SK-N-MC (cell line): ENCODE measurements at regions not wholly inside any gene's neighbourhood (a gene's known extent, or its start where the extent isn't known, plus 50 kb on each side); places are given as distances from the start of the nearest gene placed in this dataset.

Experiments
- DNase-seq: peaks from one replicate; pipeline ENCODE4 v3.0.0-alpha.2; 2011; ENCODE audit warnings: low read depth, low spot score
- H3K27ac ChIP-seq: fragments of 200-600 bp; sonication (generic); 2 replicates; pipeline ENCODE4 v1.5.1; 2016; ENCODE audit warnings: mixed run types
- H3K36me3 ChIP-seq: fragments of 200-600 bp; sonication (generic); 2 replicates; pipeline ENCODE4 v1.6.1; 2017; ENCODE audit warnings: antibody characterized with exemption, low read length, mixed read lengths; ENCODE audit not compliant: insufficient read depth
- H3K4me3 ChIP-seq: fragments of 200-600 bp; sonication (generic); 2 replicates; pipeline ENCODE4 v1.5.1; 2016
- H3K9ac ChIP-seq: fragments of 200-600 bp; sonication (generic); 2 replicates; pipeline ENCODE4 v1.8.0; 2017; ENCODE audit warnings: mixed run types, mixed read lengths; ENCODE audit not compliant: insufficient read length
- H3K9me3 ChIP-seq: fragments of 200-600 bp; sonication (generic); 2 replicates; pipeline ENCODE4 v1.6.1; 2017; ENCODE audit warnings: low read depth, mild to moderate bottlenecking, antibody characterized with exemption, low read length, moderate library complexity, mixed read lengths
- EZH2 ChIP-seq: fragments of 200-600 bp; sonication (generic); IDR thresholded peaks from one replicate; pipeline ENCODE4 v1.6.1; 2017; ENCODE audit warnings: antibody characterized with exemption
- FOXP2 ChIP-seq: optimal IDR thresholded peaks from 2 replicates; pipeline ENCODE3; 2011; ENCODE audit warnings: mild to moderate bottlenecking, moderate library complexity; ENCODE audit not compliant: insufficient read depth; ENCODE audit errors: extremely low read length, control extremely low read depth
- POLR2AphosphoS5 ChIP-seq: IDR thresholded peaks from 2 replicates; pipeline ENCODE4 v1.6.1; 2012; ENCODE audit warnings: mild to moderate bottlenecking, low read depth, low read length, borderline replicate concordance

- H3K36me3 ChIP-seq, result no peaks in the 10 kb centered on the region
- H3K9me3 ChIP-seq, result no peaks in the 10 kb centered on the region; the same call in 1 of the 2 replicates
- no peak overlapping the region for H3K9ac ChIP-seq
- H3K4me3 ChIP-seq, result no peak overlapping the region
- DNase-seq, result no peak
- no peak overlapping the region for H3K27ac ChIP-seq
- TF ChIP-seq POLR2AphosphoS5, result no peak
- TF ChIP-seq EZH2, result no peak
- TF ChIP-seq FOXP2, result no peak
Measured at GRCh38 chr9:82581935-82582334, 481.0 kb downstream of the RASEF start.

GRCh38 chr9:82582693-82583092 is 480.2 kb downstream of the RASEF start:
- H3K9ac ChIP-seq, result no peak overlapping the region
- no peak overlapping the region for H3K27ac ChIP-seq
- no peaks in the 10 kb centered on the region; the same call in 1 of the 2 replicates for H3K9me3 ChIP-seq
- H3K4me3 ChIP-seq, result no peak overlapping the region
- no peak for TF ChIP-seq POLR2AphosphoS5
- no peak for TF ChIP-seq FOXP2
- TF ChIP-seq EZH2, result no peak
- no peak for DNase-seq
- H3K36me3 ChIP-seq, result no peaks in the 10 kb centered on the region

GRCh38 chr9:82583524-82583923 is 479.4 kb downstream of the RASEF start:
- H3K27ac ChIP-seq, result no peak overlapping the region
- no peak for DNase-seq
- no peak overlapping the region for H3K9ac ChIP-seq
- H3K9me3 ChIP-seq, result no peaks in the 10 kb centered on the region
- TF ChIP-seq POLR2AphosphoS5 (no peak), EZH2 (no peak), FOXP2 (no peak)
- H3K36me3 ChIP-seq, result no peaks in the 10 kb centered on the region
- no peak overlapping the region for H3K4me3 ChIP-seq

GRCh38 chr9:82584349-82584863 is 478.5 kb downstream of the RASEF start:
- Histone ChIP-seq H3K27ac (no peak overlapping the region), H3K36me3 (no peaks in the 10 kb centered on the region), H3K9me3 (no peaks in the 10 kb centered on the region), H3K4me3 (no peak overlapping the region), H3K9ac (no peak overlapping the region)
- DNase-seq, result no peak
- TF ChIP-seq EZH2, result no peak
- TF ChIP-seq POLR2AphosphoS5, result no peak
- no peak for TF ChIP-seq FOXP2

GRCh38 chr9:82586918-82587356 is 476.0 kb downstream of the RASEF start:
- Histone ChIP-seq H3K9me3 (no peaks in the 10 kb centered on the region), H3K9ac (no peak overlapping the region), H3K4me3 (no peak overlapping the region), H3K36me3 (no peaks in the 10 kb centered on the region), H3K27ac (no peak overlapping the region)
- DNase-seq, result no peak
- TF ChIP-seq POLR2AphosphoS5 (no peak), FOXP2 (no peak), EZH2 (no peak)

DNA sequence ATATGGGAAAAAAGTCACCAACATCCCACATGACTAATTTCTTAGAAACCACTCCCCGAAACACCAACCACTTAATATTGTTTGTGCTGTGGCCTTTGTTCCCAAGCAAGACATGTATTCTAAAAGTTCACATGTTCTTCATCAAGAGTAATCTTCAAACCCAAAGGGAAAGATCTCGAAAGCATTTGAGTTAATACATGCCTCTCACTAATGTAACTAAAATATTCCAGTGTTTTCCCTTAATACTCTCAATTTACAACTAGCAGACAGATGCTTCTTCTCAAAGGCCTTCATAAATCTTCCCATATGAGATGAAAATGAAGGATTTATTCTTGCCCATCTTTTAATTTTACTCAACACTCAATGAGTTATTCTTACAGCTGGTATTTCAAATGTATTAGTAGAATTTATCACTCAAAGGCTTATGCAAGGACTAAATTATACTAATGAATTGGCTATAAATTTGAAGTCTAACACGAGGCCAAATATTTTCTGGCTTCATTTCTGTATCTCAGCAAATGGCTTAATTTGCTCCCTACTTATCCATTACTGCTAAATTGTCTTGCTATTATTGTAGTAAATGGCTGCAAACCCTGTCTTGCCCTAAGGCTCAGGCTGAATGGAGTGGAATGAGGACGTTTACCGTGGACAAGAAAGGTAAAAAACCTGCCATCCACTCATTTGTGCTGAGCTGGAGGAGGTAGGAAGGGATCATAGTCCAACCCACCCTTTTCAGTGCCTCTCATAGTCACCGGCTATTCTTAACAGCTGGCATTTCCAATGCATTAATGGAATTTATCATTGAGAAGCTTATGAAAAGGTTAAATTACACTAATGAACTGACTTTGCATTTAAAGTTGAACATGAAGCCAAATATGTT is 474.4 kb downstream of the RASEF start:
- H3K27ac ChIP-seq, result no peak overlapping the region
- TF ChIP-seq POLR2AphosphoS5, result no peak
- TF ChIP-seq FOXP2, result no peak
- no peaks in the 10 kb centered on the region for H3K36me3 ChIP-seq
- H3K4me3 ChIP-seq, result no peak overlapping the region
- no peak overlapping the region for H3K9ac ChIP-seq
- no peaks in the 10 kb centered on the region for H3K9me3 ChIP-seq
- no peak for DNase-seq

- H3K36me3 ChIP-seq, result no peaks in the 10 kb centered on the region
- no peak overlapping the region for H3K27ac ChIP-seq
- DNase-seq, result no peak
- H3K9me3 ChIP-seq, result no peaks in the 10 kb centered on the region
- TF ChIP-seq EZH2, result no peak
- H3K4me3 ChIP-seq, result no peak overlapping the region
- H3K9ac ChIP-seq, result no peak overlapping the region
Measured at GRCh38 chr9:82590845-82591244, 472.1 kb downstream of the RASEF start.

DNA sequence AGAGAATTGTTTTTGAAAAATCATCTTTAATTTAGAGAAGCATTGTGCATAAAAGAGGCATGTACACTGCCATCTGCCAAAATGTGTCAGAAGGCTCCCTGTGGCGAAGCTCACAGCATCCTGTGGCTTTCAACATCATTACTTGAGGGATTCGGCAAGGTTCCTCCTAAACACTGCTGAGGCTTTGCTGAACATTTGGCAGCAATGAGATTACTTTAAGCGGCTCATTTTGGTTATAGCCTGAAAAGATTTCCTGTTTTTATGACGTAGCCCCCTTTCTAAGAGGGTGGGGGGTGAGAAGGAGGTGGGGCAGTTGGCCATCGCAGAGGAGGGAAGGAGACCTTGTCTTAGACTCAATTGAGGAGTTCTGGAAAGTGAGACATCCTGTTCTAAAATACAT is 469.4 kb downstream of the RASEF start:
- Histone ChIP-seq H3K9me3 (no peaks in the 10 kb centered on the region), H3K9ac (no peak overlapping the region), H3K4me3 (no peak overlapping the region), H3K36me3 (no peaks in the 10 kb centered on the region), H3K27ac (no peak overlapping the region)
- DNase-seq, result no peak
- TF ChIP-seq POLR2AphosphoS5 (no peak), FOXP2 (no peak), EZH2 (no peak)
